Suppressor macrophage treated with lipopolysaccharide for 1 hour (primary cell): ENCODE measurements at regions not wholly inside any gene's neighbourhood (a gene's known extent, or its start where the extent isn't known, plus 50 kb on each side); places are given as distances from the start of the nearest gene placed in this dataset.

Experiments used
- DNase-seq, 3 donors: peaks; one replicate each; pipeline ENCODE4 v3.0.0-alpha.2; 2020 to 2022

DNA sequence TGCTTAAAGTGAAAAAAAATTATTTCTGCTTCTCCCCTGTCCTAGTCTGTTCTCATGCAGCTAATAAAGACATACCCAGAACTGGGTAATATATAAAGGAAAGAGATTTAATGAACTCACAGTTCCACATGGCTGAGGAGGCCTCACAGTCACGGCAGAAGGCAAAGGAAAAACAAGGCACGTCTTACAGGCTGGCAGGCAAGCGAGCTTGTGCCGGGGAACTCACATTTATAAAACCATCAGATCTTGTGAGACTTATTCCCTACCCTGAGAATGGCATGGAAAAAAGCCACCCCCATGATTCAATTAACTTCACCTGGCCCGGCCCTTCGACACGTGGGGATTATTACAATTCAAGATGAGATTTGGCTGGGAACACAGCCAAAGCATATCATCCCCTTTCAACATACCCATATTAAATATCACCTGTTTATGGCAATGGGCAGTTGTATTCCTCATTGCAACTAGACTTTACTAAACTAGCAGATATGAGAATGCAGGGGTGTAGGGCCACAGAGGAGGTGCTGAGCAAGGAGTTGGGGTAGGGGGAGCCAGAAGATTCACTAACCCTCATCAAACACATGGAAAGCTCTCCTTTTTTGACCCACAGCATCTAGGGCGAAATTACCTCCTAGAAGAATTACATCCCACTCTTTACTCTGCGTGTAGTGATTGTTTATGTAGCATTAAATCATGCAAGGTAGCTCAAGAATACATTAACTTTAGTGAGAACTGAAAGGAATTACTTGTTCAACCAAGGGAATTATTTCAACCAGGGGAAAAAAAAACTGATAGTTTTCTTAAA lies 183.3 kb upstream of the DOK6 start:
- no peak for DNase-seq

DNA sequence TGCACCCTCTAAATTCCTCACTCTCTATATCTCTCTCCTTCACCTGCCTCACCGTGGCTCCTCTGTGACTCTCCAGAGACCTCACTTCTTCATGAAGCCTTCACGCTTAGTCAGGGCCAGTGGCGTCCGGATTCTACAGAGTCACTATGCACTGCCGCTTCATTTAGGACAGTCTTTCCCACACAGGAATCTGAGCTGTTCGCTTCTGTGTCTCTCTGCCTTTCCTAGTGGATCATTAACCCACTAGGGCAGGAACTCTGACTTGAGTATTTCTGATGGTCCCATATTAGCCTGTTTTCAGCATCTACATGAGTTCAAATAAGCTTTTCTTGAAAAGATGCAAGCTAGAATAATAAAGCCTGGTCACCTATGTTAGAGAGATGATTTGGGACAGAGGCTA lies 180.2 kb upstream of the DOK6 start:
- no peak for DNase-seq

- no peak for DNase-seq
Observed at GRCh38 chr18:69222089-69222488, 178.6 kb upstream of the DOK6 start.

- no peak for DNase-seq
Observed at GRCh38 chr18:69226971-69227370, 173.7 kb upstream of the DOK6 start.

- DNase-seq, result no peak
Observed at GRCh38 chr18:69230204-69230603, 170.5 kb upstream of the DOK6 start.

GRCh38 chr18:69233465-69234054 lies 167.1 kb upstream of the DOK6 start:
- no peak for DNase-seq

- no peak for DNase-seq
Observed at GRCh38 chr18:69239849-69240674, 160.6 kb upstream of the DOK6 start.

GRCh38 chr18:69246027-69246426 lies 154.7 kb upstream of the DOK6 start:
- DNase-seq, result no peak

DNA sequence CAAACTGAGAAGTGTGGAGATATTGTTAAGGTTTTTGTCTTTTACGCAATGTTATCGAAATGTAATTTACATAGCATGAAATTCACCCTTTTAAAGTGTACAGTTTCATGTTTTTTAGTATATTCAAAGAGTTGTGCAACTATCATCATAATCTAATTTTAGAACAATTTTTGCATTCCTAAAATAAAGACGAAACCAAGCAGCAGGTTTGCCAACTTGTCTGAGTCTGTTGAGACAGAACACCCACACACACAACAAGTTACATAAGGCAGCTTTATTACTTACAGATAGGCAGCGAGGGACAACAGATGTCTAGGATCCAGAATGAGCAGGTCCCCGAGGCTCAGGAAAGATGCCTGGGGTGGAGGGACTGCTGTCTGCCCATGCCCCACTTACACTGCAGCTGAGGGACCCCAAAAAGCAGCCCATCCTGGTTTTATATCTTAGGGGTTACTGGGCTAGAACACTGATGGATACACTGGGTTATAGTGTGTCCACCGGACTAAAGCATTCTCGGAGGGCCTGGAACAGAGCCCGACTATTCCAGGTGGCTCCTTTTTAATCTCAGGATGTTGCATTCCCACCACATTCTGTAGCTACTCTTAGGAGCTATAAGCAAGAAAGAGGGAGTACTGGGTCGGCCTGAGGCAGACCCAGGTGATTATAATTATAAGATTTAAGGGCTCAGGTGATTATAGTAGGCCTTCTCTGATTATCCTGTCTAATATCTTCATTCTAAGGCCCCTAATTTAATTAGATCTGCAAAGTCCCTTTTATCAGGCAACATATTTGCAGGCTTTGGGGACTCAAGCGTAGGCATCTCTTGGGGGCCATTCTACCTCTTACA lies 150.2 kb upstream of the DOK6 start:
- DNase-seq, result no peak

DNA sequence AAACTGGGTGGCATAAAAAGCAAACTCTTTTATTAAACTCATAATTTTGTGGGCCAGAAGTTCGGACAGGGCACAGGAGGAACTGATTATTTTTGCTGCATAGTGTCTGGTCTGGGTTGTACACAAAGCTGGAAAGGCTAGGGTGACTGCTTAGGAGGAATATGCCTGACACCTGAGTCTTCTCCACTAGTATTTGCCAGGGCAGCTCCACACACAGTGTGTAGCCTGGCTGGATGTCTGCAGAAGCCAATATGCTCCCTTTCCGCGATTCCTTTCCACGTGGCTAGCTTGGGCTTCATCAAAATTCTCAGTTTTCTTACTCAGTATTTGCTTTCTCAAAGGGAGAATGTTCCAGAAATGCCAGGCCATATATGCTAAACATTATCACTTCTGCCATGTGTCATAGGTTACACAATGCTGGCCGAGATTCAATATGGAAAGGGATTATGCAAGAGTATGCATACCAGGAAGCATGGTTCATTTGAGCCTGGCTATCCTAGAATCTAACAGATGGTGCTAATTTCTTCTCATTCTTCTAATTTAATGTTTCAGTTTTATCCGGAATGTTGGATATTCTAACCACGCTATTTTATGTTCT lies 142.7 kb upstream of the DOK6 start:
- DNase-seq, result no peak

GRCh38 chr18:69259282-69259681 lies 141.4 kb upstream of the DOK6 start:
- DNase-seq, result no peak

- no peak for DNase-seq
Observed at GRCh38 chr18:69261406-69261805, 139.3 kb upstream of the DOK6 start.

DNA sequence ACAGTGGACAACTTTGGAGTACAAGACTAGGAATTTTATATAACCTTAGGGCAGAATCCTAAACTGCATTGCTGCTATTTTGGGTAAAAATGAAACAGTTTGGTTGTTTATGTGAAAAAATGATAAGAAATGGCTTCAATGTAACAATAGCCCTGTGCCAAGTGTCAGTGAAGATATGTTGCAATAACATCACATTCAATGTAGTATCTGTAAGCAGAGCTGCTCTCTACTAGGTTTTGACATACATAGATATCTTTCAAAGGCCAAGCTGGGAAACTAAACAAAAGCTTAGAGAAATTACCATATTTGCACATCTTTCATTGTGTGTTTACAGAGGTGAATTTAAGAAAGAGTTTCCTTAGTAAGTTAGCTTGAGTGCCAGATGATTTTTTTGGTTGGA lies 135.0 kb upstream of the DOK6 start:
- no peak for DNase-seq

DNA sequence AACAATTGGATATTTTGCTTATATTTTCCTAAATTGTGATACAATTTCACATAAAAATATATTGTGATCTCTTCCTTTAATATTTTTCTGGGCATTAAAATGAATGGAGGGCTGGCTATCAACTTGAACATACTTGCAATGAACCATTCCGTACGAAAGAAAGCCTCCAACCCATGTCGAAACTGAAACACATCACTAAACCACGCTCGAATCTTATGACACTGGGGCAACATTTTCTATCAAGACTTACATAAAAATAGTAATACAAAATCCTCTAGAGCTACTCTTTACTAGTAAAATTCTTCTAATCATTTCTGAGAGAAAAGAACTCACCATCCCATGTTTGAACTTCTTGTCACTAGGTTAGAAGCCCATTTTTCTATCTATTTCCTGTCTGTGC lies 132.8 kb upstream of the DOK6 start:
- no peak for DNase-seq

GRCh38 chr18:69282371-69282770 lies 118.3 kb upstream of the DOK6 start:
- no peak for DNase-seq

- DNase-seq, result no peak
Observed at GRCh38 chr18:69291044-69291443, 109.6 kb upstream of the DOK6 start.

GRCh38 chr18:69291755-69292154 lies 108.9 kb upstream of the DOK6 start:
- no peak for DNase-seq

DNA sequence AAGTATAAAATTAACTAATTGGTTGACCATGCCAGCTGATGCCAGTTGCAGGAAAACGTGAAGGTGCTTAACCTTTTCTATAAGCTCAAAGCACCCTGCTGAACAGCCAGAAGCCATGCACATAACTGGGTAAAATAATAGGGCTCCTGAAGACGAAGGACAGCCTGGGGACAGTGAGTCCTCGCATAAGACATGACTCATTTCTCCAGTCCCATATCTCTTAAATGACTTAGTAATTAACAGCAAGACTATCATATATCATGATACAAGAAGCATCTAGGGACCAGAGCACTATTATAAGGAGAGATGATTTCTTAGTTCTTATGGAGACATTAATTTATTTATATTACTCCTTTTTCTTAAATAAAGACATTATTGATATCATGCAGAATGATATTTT lies 100.5 kb upstream of the DOK6 start:
- no peak for DNase-seq

- DNase-seq, result no peak
Observed at GRCh38 chr18:69308619-69309018, 92.1 kb upstream of the DOK6 start.

DNA sequence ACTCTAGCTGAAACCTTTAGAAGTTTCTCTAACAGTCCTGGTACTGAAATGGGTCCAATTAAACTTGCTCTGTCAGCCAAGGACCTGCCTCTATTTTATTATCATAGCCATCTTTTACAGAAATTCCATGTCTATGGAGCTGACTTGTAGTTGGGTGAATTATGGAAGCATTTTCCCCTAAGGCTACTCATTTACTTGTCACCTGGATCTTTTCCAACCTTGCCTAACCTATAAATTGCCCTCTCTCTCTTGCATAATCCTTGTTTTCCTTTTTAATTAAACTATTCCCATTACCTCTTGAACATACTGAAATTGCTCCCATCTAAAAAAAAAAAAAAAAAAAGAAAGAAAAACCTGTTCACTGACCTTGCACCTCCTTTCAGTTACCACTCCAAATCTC lies 74.6 kb upstream of the DOK6 start:
- DNase-seq, result no peak

GRCh38 chr18:69328086-69328485 lies 72.6 kb upstream of the DOK6 start:
- DNase-seq, result no peak

DNA sequence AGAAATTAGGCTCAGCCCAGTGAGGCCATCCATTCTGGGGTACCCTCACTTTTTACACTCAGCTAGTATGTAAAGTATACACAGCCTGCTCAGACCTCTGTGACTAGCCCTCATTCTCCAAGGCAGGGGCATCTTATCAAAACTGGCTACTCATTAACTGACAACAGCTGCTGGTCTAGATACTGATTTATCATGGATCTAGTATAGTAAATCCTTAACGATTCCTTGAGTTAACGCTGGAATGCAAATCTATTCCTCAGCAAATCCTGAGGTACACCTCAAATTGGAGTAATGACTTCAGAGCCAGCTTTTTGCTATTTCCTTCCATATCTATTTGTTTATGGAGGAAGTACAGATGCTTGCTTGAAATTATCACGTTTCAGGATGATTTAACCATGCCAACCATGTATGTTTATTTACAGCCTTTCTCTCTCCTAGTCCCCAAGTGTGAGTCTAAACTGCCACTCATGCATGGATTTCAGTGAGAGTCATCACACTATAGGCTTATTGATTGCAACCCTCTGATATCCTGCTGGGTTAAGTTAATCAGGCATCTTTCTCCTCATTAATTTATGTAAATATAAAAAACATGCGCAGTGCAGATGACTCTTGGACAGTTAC lies 70.2 kb upstream of the DOK6 start:
- no peak for DNase-seq
